GM21723 (cell line): ENCODE measurements at regions not wholly inside any gene's neighbourhood (a gene's known extent, or its start where the extent isn't known, plus 50 kb on each side); places are given as distances from the start of the nearest gene placed in this dataset.
"Not testable (repeated sequence)": the region's sequence is repeated elsewhere in the genome, so short reads cannot be mapped to it uniquely, and the experiment has no call there.

Experiments
- ATAC-seq: cut with Tn5 transposase; IDR thresholded peaks from one replicate; pipeline ENCODE4 v1.9.1; 2021; ENCODE audit warnings: mild to moderate bottlenecking, moderate library complexity; ENCODE audit not compliant: unreplicated experiment

DNA sequence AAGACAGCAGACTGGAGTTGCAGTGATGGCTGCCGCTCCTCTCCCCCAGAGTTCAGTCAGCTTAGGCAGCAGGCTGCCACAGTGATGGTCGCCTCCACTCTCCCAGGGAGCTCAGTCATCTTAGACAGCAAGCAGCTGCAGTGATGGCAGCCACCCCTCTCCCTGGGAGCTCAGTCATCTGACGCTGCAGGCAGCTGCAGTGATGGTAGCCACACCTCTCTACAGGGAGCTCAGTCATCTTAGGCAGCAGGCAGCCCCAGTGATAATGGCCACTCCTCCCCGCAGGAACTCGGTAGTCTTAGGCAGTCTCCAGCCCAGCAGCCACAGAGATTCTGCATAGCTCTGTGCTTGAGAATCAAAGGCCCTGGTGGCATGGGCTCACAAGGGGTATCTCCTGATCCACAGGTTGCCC is 582.7 kb downstream of the DTWD2 start:
- ATAC-seq: no peak

- ATAC-seq: no peak
Observed at GRCh38 chr5:118397236-118397635, 591.1 kb downstream of the DTWD2 start.

- ATAC-seq: no peak
Observed at GRCh38 chr5:118392491-118392890, 595.9 kb downstream of the DTWD2 start.

DNA sequence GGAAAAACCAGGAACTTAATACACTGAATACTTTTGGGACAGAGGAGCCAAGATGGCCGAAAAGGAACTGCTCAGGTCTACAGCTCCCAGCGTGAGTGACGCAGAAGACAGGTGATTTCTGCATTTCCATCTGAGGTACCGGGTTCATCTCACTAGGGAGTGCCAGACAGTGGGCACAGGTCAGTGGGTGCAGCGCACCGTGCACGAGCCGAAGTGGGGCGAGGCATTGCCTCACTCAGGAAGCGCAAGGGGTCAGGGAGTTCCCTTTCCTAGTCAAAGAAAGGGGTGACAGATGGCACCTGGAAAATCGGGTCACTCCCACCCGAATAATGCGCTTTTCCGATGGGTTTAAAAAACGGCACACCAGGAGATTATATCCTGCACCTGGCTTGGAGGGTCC is 605.4 kb downstream of the DTWD2 start:
- not testable (repeated sequence) for ATAC-seq

DNA sequence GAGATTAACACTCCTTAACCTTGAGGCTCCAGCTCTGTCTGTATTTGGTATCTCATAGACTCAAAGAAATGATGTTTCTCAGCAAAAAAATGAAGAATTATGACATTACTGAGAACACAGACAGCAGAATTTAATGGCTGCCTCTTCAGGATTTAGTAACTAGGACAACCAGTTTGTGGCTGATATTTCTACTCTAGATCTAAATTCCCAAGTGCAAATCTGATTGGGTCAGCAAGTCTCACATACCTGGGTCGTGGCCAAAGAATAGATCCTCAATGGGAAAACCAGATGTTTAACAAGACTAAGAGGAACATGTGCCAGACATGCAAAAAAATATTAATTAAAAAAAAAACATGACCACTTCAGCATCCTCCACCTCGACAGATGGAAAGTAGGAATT is 608.9 kb downstream of the DTWD2 start:
- ATAC-seq: no peak

GRCh38 chr5:118378959-118379358 is 609.4 kb downstream of the DTWD2 start:
- no peak for ATAC-seq

GRCh38 chr5:118377420-118377819 is 610.9 kb downstream of the DTWD2 start:
- ATAC-seq: no peak

DNA sequence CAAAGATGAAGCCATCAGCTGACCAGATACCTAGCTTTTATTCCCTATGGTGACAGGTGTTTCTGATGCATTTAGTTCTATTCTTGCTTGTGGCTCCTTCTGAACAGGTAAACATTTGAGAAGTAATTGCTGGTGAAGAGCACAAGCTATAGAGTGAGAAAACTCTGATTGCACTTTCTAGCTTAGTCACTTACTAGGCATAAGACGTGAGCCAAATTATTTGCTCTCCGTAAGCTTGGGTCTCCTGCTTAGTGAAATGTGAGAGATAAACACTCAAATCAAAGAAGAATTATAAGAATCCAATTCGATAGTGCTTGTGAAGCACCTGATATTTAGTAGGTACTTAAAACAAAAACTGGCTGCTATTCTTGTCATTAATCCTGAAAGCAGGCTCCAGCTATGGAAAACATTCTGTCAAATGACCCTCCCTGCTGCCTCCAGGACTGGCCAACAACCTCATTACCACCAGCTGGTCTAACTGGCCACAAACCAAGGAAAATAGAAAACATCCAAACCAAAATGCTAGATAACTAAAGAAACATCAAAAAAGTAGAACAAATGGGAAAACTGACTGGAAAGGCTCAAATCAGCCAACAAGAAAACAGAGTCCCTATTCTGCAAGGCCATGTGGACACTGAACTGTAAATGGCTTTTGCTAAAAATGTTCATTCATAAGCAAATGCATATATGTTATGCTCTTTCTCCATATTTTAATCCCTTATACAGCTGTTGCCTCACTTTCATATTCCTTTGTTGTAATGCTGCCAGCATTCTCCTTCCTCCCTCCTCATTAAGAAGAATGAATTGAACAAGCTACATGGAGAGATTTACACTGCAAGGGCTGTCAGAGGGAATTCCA is 616.1 kb downstream of the DTWD2 start:
- no peak for ATAC-seq

GRCh38 chr5:118366429-118366828 is 621.9 kb downstream of the DTWD2 start:
- ATAC-seq: no peak

DNA sequence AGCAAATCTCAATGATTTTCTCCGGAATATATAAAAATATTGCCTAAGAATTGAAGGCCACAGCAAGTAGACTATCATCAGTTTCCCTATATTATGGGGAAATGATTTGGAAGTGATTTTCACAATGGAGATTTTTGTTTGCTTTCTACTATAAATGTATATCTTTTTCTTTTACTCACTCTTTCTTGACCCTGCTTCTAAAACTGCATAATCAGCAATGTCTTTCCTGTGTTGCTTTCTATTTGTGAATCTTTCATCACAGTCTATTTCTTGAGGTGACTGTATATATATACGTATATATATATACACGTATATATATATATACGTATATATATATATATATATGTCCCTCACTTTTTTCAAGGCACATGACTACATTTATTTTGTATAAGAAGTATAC is 622.6 kb downstream of the DTWD2 start:
- ATAC-seq: no peak

GRCh38 chr5:118354797-118355196 is 633.5 kb downstream of the DTWD2 start:
- no peak for ATAC-seq

GRCh38 chr5:118353970-118354369 is 634.4 kb downstream of the DTWD2 start:
- no peak for ATAC-seq

DNA sequence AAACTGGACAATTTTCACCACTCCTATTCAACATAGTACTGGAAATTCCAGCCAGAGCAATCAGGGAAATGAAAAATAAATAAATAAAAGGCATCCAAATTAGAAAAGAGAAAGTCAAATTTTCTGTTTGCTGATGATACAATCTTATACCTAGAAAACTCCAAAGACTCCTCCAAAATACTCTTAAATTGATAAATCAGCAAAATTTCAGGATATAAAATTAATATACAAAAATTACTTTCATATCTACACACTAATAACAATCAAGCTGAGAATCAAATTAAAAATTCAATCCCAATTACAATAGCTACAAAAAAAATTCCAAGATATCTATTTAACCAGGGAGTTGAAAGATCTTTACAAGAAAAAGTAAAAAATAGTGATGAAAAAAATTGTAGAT is 651.9 kb downstream of the DTWD2 start:
- no peak for ATAC-seq

DNA sequence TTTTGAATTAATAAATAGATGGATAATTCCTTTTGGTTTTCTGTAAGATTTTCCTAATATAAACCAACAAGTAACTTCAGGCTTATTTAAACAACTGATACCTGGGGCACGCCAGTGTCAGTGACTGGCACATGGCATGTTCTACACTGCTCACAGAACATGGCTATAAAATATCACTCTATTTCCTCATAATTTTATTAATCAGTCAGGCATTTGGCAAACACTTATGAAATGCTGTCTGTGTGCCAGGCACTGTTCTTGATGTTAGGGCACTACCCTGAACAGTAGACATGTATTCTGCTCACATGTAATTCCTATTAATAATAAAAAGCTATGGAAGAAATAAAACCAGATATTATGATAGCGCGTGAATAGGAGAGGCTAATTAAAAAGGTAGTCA is 661.0 kb downstream of the DTWD2 start:
- ATAC-seq: no peak

- ATAC-seq: no peak
Observed at GRCh38 chr5:118326481-118327045, 661.8 kb downstream of the DTWD2 start.

DNA sequence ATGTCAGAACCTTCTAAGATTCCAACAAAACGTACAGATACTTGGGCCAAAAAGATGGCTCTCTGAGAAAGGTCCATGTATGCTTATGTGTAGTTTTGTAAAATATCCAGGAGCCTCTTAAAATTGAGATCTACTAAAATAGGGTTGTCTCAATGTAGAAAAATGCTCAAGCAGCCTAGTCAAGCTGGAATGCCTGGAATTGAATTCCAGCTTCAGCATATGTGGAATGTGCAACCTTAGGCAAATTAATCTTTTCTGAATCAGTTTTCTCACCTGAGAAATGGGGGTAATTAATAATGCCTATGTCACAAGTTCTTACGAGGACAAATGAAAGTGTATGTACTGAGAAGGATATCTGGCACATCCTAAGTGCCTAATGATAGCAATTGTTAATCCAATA is 662.4 kb downstream of the DTWD2 start:
- ATAC-seq: no peak

GRCh38 chr5:118323723-118324122 is 664.6 kb downstream of the DTWD2 start:
- not testable (repeated sequence) for ATAC-seq

GRCh38 chr5:118321081-118321480 is 667.3 kb downstream of the DTWD2 start:
- no peak for ATAC-seq

- ATAC-seq: no peak
Observed at GRCh38 chr5:118320121-118320520, 668.2 kb downstream of the DTWD2 start.

- no peak for ATAC-seq
Observed at GRCh38 chr5:118314931-118315330, 673.4 kb downstream of the DTWD2 start.

- no peak for ATAC-seq
Observed at GRCh38 chr5:118311103-118311819, 677.1 kb downstream of the DTWD2 start.

- ATAC-seq: no peak
Observed at GRCh38 chr5:118310401-118310800, 677.9 kb downstream of the DTWD2 start.
